NCI-H2081 (cell line): ENCODE measurements at regions not wholly inside any gene's neighbourhood (a gene's known extent, or its start where the extent isn't known, plus 50 kb on each side); places are given as distances from the start of the nearest gene placed in this dataset.
"Not testable (repeated sequence)": the region's sequence is repeated elsewhere in the genome, so short reads cannot be mapped to it uniquely, and the experiment has no call there.

Experiments used
- DNase-seq, 2 experiments: peaks; one replicate each; lab custom pipeline; 2025; lab: John Stamatoyannopoulos, UW

GRCh38 chr1:103469801-103470200, 55.7 kb upstream of the RNPC3 start:
- no peak for DNase-seq

- DNase-seq = no peak
These were observed 58.4 kb upstream of the RNPC3 start for GRCh38 chr1:103467100-103467499.

- peak in 1 of 2 experiments; percentile 1 for DNase-seq
These were observed 64.1 kb upstream of the RNPC3 start for GRCh38 chr1:103461161-103462105.

GRCh38 chr1:103460511-103460910, 65.0 kb upstream of the RNPC3 start:
- DNase-seq = no peak

- no peak for DNase-seq
These were observed 66.2 kb upstream of the RNPC3 start for GRCh38 chr1:103459346-103459745.

- no peak for DNase-seq
These were observed 67.5 kb upstream of the RNPC3 start for GRCh38 chr1:103457886-103458455.

- DNase-seq = no peak
These were observed 76.9 kb upstream of the RNPC3 start for GRCh38 chr1:103448560-103448959.

GRCh38 chr1:103447471-103447870, 78.0 kb upstream of the RNPC3 start:
- DNase-seq = no peak

GRCh38 chr1:103441342-103441741, 84.2 kb upstream of the RNPC3 start:
- no peak for DNase-seq

GRCh38 chr1:103436568-103437100, 88.9 kb upstream of the RNPC3 start:
- DNase-seq = not testable (repeated sequence)

- no peak for DNase-seq
These were observed 90.1 kb upstream of the RNPC3 start for GRCh38 chr1:103435443-103435842.

- no peak for DNase-seq
These were observed 100.8 kb upstream of the RNPC3 start for GRCh38 chr1:103424650-103425049.

GRCh38 chr1:103416681-103417286, 108.7 kb upstream of the RNPC3 start:
- no peak for DNase-seq

- no peak for DNase-seq
These were observed 137.6 kb upstream of the RNPC3 start for GRCh38 chr1:103387898-103388297.

- DNase-seq = no peak
These were observed 151.5 kb upstream of the RNPC3 start for GRCh38 chr1:103373991-103374390.

GRCh38 chr1:103372866-103373265, 152.6 kb upstream of the RNPC3 start:
- DNase-seq = no peak

GRCh38 chr1:103371234-103371633, 154.3 kb upstream of the RNPC3 start:
- no peak for DNase-seq

- no peak for DNase-seq
These were observed 158.3 kb upstream of the RNPC3 start for GRCh38 chr1:103367186-103367585.

- DNase-seq = no peak
These were observed 159.5 kb upstream of the RNPC3 start for GRCh38 chr1:103365860-103366569.

- no peak for DNase-seq
These were observed 162.5 kb upstream of the RNPC3 start for GRCh38 chr1:103363008-103363365.

GRCh38 chr1:103362348-103363007, 163.0 kb upstream of the RNPC3 start:
- DNase-seq = no peak

GRCh38 chr1:103353391-103353790, 172.1 kb upstream of the RNPC3 start:
- DNase-seq = no peak
